ENCODE measurements at regions not wholly inside any gene's neighbourhood (a gene's known extent, or its start where the extent isn't known, plus 50 kb on each side); places are given as distances from the start of the nearest gene placed in this dataset.

DNA sequence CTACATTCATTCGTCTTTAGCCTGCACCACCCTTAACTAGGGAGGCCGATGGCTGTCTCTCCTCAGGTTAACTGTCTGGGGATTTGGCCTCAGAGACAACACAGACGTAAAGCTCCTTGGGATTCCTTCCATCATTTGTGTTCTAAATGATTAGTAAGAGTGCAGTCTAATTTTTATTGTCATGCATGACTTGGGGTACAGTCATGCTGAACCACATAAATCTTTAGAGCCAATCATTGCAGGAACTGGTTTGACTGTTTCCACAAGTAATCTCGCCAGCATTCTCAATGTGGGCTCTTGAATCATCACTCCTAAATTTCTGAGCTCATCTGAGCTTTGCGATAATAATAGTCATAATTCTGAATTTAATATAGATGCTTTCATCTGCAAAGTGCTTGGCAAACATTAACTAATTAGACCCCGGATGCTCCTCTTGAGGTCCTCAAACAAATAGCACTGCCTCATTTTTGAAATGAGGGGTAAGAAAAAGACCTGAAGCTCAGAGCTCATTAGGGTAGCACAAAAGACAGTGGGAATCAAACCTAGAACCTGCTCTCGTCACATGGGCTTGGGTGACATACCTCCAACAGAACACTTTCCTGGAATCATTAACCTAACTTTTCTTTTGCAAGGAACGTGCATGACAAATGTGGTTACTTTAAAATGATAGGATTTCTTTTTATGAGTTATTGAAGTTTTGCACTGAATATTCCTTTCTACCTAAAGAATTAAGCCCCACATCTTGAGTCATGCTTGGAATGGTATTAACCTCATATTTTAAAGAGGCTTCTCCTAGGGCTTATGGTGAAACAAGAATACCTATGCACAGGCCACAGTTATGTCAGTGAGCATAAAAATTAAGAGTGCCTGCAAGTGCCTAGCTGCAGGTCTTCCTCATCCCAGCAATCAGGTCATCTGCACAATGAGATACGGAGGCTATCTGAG is 118.9 kb upstream of the NRP1 start:
- no peak for DNase-seq

DNA sequence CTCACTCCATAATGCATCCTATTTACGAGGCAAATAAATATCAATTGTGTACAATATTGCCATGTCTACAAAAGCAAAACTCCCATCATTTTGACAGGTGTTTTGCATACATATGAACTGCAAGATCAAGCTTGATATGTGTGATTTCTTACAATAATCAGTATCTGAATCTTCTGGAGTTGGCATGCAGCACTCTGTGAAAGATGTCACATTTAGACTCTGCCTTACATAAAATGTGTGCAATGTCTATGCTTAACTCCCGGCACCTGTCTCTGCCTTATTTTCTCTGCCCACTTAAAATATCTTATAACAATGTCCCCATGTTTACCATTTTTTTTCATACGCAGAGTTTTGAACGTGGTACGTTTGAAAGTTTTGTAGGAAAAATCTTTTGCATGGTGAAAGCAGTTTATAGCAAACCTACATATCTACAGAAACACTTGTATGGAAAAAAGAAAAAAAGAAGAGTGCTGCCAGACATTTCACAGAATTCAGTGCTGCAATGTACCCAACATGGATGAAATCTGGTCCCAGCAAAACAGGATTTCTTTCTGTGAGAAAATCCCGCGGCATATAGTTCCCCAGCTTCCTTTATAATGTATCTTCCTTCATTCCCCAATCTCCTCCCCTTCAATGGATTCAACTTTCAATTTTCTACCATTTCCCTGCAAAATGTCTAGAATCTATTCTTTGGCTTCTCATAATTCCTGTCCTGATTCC is 114.1 kb upstream of the NRP1 start:
- no peak for DNase-seq

DNA sequence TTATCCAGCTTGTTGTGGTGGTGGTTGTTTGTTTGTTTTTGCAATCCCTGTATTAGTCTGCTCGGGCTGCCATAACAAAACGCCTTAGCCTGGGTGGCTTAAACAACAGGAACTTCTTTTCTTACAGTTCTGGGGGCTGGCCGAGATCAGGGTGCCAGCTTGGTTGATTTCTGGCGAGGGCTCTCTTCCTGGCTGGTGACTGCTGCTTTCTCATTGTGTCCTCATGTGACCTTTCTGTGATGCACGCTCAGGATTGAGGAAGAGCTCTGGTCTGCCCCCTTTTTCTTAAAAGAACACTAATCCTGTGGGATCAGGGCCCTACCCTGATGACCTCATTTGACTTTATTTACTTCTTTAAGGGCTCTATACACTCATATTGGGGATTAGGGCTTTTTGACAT is 107.1 kb upstream of the NRP1 start:
- DNase-seq: no peak

DNA sequence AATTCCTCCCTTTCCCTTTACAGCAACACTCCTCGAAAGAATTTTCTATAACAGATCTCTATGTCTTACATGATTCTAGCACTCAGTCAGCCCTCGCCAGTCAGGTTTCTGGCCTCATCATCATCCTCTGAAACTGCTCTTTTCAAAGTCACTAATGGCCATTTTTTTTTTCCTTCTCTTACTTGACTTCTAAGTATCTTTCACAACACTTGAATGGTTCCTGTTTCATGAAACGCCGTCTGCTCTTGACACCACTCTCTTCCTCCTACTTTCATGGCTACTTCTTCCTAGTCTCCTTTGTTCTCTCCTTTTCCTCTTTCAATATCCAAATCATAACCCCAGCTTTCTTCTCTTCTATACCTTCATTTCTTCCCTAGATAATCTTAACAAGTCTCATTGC is 100.5 kb upstream of the NRP1 start:
- no peak for DNase-seq

DNA sequence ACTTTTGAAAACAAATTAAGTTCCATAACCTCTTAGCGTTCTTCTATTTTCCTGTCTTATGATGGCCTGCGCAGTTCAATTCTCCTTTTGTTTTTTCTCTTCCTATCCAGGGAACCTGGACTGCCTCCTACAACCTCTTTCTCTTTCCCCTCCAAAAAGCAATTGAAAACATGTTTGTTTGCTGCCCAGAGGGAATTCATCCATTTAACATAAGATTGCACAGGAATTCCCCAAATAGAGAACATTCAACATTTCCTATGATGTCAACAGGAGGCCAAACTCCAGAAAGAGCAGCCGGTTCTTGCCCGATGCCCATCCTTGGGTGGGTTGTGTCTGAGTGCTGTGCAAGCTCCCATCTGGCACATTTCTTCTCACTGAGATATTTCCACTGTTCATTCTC is 94.2 kb upstream of the NRP1 start:
- no peak for DNase-seq

DNA sequence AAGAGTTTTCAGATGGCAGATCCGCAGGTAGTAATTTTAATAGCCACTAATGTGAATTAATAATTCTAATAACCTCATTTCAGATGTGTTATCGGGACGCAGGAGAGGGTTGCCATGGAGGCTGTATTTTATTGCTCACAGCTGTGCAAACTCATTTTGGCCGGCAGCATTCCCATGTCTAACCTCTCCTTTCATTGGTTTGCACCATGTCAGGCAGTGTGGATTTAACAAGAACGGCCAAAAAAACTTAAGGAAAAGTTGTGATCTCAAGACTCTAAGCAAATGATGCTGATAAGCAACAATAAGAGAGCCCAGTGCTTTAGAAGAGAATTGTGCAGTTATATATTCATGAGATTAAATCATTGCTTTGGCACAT is 88.7 kb upstream of the NRP1 start:
- DNase-seq: no peak

DNA sequence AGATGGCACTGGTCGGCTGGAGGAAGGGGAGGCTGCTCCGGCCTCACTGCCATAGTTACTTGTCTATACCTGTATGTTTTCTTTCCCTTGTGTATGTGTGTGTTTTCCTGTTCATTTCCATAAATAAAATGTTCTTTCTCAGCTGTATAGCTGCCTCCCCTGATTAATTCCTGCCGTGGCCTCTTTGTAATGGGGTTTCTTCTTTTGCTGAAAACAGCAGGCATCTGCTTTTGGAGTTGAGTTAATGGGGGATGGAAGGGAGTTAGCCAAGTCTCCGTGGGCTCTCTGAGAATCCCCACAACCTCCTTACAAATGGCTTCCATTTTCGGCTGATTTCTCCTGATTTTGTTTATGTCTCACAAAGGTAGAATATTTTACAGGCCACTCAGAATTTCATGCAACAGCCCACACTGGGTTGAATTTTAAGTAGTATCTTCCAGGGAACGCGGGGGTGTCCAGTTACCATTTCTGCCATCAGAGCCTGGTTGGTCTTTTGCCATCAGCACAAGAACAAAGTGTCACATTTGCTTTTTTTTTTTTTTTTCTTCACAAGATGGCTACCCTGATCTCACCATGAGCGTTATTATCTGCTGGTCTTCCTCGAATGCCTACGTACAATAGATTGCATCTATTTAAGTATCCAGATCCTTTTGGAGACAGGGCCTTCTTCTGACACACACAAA is 88.1 kb upstream of the NRP1 start:
- DNase-seq: no peak

DNA sequence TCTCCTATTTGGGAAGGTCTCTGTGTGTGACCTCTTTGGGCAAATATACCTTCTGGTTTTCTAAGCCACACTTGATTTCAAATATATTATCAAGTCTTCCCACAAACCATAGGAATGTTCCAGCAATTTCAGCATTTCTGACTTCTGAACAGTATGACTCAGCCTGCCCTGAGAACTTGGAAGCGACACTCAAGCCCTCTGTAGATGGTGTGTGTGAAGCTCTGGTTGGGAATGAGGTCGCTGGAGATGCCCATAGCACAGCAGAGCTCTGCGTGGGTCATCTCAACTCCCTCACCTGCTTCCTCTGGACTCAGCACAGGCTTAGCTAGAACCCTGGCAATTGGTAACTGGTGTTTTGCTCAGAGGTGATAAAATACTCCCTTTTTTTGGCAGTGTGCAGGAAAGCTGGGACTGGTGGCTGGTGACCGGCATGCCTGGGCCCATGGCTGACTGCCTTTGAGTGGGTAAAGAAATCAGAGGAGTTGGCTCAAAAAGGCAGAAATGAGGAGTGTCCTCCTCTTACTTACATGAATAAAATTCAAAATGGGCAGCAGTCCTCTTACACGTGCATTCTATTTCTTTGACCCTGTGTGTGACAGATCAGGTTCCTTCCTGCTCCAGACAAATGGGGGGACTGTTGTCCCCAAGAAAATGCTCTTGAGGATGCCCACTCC is 87.5 kb upstream of the NRP1 start:
- no peak for DNase-seq

DNA sequence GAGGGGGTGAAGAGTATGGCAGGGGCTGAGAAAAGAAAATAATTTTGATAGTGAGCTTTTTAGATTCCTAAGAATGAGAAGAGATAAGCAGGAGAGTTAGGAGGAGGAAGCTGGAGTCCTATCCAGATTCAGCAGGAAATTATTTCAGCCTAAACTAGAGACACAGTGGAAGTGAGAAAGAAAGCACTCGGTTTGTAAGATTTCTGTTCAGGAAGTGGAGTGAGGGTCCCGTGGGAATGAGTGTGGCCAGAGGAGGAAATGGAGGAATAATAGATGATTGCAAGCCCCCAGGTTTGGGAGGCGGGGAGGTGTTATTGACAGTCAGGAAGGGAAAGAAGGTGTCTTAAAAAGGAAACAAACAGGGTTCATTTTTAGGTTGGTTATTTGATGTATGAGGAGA is 84.8 kb upstream of the NRP1 start:
- DNase-seq: no peak

DNA sequence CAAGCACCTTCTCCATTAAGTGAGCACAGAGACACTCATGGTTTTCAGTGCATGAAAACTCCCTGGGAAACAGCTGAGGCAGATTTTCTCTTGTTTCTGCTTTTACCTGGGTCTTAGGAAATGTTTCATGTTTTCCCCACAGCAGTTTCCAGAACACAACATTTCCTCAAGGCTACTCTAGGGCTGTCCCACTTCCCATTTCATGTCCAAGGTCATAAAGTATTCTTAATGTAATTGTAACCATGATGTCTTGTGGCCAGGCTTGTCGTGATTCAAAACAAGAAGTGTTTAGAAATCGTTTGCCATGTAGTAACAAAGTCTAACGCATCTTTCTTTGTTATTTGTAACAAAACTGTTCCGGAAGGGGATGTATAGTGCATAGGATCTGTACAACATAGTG is 83.8 kb upstream of the NRP1 start:
- no peak for DNase-seq

DNA sequence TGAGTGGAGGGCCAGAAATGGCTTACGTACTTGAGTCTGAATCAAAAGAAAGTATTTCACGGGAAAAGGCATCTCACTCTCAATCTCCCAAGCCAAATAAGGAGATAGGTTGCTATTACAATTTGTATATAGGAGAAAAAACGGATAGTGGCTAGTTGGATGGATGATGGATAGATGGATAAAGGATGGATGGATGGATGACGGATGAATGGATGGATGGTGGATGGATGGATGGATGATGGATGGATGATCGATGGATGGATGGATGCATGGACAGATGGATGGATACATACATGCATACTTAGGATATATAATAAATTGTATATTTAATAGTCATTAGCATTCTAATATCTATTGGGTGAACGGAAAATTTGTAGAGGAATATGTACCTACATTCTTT is 82.2 kb upstream of the NRP1 start:
- no peak for DNase-seq

DNA sequence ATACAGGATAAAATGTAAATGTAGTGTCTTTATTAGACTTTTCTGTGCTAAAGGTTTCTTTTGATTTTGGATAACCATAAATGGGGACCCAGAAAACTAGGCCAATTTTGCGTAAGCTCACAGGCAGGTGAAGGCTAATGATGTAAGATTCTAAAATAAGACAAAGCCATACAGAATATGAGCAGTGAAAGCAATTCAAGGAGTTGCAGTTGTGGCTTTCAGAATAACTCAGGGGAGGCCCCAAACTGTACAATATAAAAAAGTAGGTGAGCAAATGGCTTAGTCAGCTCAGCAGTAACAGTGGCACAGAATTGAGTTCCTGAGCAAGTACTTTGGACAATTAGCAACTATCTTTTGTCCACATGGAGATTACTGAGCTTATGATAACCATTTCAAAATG is 81.7 kb upstream of the NRP1 start:
- DNase-seq: no peak

DNA sequence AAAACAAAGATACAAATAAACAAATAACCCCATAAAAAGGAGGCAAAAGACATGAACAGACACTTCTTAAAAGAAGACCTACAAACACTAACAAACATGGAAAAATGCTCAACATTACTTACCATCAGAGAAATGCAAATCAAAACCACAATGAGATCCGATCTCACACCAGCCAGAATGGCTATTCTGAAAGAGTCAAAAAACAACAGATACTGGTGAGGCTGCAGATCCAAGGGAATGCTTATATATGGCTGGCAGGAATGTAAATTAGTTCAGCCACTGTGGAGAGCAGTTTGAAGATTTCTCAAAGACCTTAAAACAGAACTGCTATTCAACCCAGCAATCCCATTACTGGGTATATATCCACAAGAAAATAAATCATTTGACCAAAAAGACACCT is 80.4 kb upstream of the NRP1 start:
- DNase-seq: no peak

DNA sequence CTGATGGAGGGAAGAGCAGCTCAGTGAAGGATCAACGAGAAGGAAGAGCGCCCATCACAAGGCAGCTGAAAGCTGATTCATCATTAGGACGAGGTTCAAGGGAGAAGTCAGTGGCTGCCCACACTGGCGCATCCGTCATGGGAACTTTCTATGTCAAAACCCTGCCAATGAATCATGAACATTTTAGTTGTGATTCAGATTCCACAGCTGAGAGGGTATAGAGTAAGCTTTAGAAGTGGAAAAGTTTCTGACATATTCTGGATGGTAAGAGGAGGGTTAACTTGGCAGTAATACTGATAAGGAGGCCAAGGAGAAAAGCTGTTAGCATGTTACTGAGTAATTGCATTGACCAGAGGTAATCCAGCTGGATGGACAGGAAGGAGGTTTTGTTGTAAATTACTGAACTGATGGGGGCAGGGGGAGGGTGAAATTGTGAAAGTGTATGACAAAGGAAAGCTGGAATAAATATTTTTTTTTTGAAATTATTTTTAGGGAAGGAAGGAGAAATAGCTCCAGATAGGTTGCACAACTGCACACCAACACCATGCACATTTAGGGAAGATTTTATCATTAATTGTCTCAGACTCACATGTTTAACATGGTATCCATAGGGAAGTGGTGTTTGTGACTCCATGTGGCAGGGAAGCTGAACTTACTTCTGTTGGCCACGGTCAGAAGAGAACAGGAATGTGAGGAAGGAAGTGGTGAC is 78.3 kb upstream of the NRP1 start:
- no peak for DNase-seq

DNA sequence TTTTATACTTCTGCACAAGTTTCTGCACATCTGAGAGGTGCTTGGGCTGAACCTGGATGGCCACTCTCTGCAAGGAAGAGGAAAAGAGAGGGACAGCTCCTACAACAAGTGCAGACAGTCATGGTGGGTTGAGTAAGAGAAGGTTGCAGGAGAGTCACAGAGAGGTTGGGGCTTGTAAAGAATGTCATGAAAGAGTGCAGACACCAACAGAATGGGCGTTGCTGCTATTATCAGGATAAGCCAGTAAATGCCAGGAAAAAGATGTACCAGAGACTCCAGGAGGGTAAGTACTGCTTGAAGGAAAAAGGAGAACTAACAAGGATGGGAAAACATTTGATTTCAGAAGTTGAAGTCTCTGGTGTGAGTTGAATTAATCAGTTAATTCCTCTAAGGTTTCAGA is 77.8 kb upstream of the NRP1 start:
- DNase-seq: no peak

DNA sequence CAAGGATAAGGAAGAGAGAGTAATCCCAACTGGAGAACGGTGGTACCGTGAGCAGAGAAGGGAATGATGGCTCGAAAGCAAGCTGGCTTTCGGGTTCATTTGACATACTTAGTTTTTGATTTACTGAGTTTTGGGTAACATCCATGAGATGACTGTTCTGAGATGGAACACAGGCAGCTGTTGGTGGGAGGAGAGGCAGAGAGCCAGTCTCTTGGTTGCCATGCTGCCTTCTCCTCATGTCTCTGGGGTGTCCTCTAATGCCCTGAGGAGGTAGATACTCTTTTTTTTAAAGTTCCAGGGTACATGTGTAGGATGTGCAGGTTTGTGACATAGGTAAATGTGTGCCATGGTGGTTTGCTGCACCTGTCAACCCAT is 76.4 kb upstream of the NRP1 start:
- no peak for DNase-seq

DNA sequence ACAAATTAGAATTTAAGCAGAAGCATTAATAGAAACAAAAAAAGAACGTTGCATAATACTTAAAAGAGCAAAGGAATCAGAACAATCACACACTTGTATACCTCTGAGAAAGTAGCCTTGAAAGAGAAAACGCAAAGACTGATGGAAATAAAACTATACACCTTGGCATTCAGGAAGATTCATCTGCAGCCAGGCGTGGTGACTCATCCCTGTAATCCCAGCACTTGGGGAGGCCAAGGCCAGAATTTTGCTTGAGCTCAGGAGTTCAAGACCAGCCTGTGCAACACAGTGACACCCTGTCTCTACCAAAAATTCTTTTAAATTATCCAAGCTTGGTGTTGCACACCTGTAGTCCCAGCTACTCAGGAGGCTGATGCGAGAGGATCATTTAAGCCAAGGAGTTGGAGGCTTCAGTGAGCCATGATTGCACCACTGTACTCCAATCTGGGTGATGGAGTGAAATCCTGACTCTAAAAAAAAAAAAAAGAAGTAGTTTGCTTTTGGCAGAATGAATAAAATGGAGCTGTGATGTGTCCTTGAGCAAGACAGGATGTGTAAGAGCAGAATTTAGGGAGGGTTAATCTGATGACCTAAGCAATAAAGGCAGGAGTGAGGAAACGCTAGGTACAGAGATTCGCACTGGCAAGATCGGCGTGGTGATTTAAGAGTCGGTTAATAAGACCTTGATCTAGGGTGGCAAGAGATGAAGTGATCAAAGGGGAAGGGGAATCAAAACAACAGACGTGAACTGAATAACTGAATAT is 75.8 kb upstream of the NRP1 start:
- DNase-seq: no peak

DNA sequence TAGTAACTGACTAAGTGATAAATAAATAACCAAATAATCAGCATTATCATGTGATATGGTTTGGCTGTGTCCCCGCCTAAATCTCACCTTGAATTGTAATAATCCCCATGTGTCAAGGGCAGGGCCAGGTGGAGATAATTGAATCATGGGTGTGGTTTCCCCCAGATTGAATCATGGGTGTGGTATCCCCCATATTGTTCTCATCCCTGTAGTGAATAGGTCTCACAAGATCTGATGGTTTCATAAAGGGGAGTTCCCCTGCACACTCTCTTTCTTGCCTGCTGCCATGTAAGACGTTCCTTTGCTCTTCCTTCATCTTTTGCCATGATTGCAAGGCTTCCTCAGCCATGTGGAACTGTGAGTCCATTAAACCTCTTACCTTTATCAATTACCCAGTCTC is 72.1 kb upstream of the NRP1 start:
- no peak for DNase-seq

DNA sequence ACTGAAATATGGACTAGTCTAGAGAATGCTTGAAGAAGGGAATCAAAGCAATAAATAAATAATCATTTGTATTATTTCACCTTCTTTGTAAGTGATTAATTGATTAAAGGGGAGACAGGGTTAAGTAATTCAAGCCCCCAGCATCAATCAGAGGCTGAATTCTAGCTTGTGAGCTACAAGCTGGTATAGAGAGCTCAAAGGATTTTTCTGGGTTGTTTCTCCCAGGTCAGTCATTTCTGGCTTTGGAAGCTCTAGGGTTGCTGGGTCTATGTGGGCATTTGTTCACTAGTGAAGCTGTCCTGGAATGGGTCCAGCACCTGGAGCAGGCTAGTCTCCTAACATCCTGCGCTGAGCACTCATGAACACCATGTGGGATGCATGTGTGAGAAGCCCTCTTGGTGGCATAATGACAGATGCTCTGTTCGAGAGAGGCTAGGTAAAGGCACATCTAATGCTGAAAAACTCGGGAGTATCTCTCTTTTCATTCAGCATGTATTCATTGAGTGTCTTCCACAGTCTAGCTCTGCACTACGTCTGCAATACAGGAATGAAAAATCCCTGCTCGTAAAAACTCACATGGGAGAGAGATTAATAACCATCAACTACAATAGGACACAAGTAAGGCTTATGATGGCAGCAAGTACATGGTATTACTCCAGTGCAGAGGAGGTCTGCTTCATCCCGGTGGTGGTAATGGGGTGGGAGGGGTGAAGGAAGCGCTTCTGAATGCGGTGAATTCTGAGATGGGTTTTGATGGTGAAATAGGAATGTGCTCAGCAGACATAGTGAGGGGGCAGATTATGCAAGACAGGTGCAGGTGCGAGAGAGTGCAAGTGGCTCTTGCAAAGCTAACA is 68.0 kb upstream of the NRP1 start:
- DNase-seq: no peak

DNA sequence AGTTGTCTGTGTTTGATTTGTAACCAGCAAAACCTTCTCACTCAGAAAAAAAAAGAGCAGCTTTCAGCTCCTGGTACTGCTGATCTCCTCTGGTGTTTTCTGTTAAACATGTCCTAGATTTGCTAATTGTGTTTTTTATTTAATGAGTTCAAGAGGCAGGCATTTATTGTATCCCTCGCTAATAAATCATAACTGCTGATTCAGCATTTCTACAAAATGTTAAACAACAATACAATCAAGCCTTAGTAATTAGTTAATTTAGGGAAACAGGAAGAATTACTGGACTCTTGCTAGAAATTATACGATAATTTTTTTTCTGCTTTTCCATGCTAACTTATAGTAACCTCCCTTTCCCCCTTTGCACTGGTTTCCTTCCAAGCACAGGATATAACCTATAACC is 66.8 kb upstream of the NRP1 start:
- no peak for DNase-seq

DNA sequence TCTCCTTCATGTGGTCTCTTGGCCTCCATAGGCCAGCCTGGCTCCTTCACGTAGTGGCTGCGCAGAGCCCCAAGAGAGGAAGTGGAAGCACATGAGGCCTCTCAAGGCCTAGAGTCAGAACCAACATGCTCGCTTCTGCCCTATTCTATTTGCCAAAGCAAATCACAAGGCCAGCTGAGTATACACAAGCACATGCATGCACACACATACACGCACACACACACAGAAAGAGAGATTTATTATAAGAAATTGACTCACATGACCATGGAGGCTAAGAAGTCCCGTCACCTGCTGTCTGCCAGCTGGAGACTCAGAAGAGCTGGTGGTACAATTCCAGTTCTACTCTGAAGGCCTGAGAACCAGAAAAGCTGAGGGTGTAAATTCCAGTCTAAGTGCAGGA is 64.3 kb upstream of the NRP1 start:
- no peak for DNase-seq
